ENCODE measurements at regions not wholly inside any gene's neighbourhood (a gene's known extent, or its start where the extent isn't known, plus 50 kb on each side); places are given as distances from the start of the nearest gene placed in this dataset.

- no peak for TF ChIP-seq ZNF416 (tag by site-specific recombination; IDR thresholded peaks at IDR 0.05)
- no peak for TF ChIP-seq ZNF2 (tag by site-specific recombination; IDR thresholded peaks at IDR 0.05)
- no peak for TF ChIP-seq ZNF521 (tag by site-specific recombination; IDR thresholded peaks at IDR 0.05)
- no peak for TF ChIP-seq CTCF (tag by site-specific recombination; IDR thresholded peaks at IDR 0.05)
- TF ChIP-seq ZNF558 (tag by site-specific recombination; IDR thresholded peaks at IDR 0.05), result no peak
- TF ChIP-seq ZBTB49 (tag by site-specific recombination; IDR thresholded peaks at IDR 0.05; ENCODE audit: low read depth), result no peak
- no peak for TF ChIP-seq ZNF704 (tag by site-specific recombination; IDR thresholded peaks at IDR 0.05)
- TF ChIP-seq ZNF792 (tag by site-specific recombination; IDR thresholded peaks at IDR 0.05), result no peak
Measured at GRCh38 chr2:65608916-65609315, 176.5 kb upstream of the SPRED2 start.
